Endothelial cell of umbilical vein (primary cell): ENCODE measurements at regions not wholly inside any gene's neighbourhood (a gene's known extent, or its start where the extent isn't known, plus 50 kb on each side); places are given as distances from the start of the nearest gene placed in this dataset.

ENCODE experiments used
- BruUV-seq: library from RNA; stranded (reverse); fragments of 400-500 nt; replicated peaks from 2 replicates; lab custom pipeline; 2021; lab: Mats Ljungman, UMichigan
- CTCF ChIA-PET: fragments of 300-600, 350-600 bp; sonication (Branson Sonifier 250); formaldehyde crosslinking; loops from one replicate; lab custom pipeline; 2021; ENCODE audit warnings: antibody characterized with exemption, inconsistent platforms; lab: Charles Lee
- POLR2A ChIA-PET: fragments of 300-600, 350-600 bp; sonication (Branson Sonifier 250); formaldehyde crosslinking; loops from one replicate; lab custom pipeline; 2021; ENCODE audit warnings: antibody characterized with exemption, inconsistent platforms; lab: Charles Lee
- DNase-seq: peaks from one replicate; pipeline ENCODE4 v3.0.0-alpha.2; 2011; ENCODE audit warnings: low read depth, low spot score
- FAIRE-seq: peaks from 2 replicates; lab custom pipeline; 2011; peaks lifted over from hg19 to GRCh38; lab: Jason Lieb, UNC
- H2AFZ ChIP-seq: 2 replicates; pipeline ENCODE4 v1.6.0; 2012; ENCODE audit warnings: low read depth, low read length, control low read depth, inconsistent platforms
- H3K27ac ChIP-seq: 2 replicates; pipeline ENCODE4 v1.5.1; 2011; ENCODE audit warnings: low read depth, mild to moderate bottlenecking, control low read depth, low read length, moderate library complexity; ENCODE audit not compliant: insufficient read depth
- H3K27me3 ChIP-seq, 2 experiments: 2 replicates each; pipeline versions ENCODE4 v1.6.0 to v1.6.1; 2011; ENCODE audit warnings: low read length in 2 of 2, mixed read lengths in 1 of 2; ENCODE audit not compliant: control insufficient read depth in 2 of 2, insufficient read depth in 2 of 2
- H3K36me3 ChIP-seq, 2 experiments: 2 replicates in 1 of 2; 3 replicates in 1 of 2; pipeline ENCODE4 v1.5.1; 2011; ENCODE audit warnings: low read length in 2 of 2, mild to moderate bottlenecking in 1 of 2, moderate library complexity in 1 of 2; ENCODE audit not compliant: control insufficient read depth in 2 of 2, insufficient read depth in 2 of 2; ENCODE audit errors: extremely low read depth in 1 of 2
- H3K4me1 ChIP-seq: 3 replicates; pipeline ENCODE4 v1.5.1; 2011; ENCODE audit warnings: mild to moderate bottlenecking, low read length; ENCODE audit not compliant: control insufficient read depth, insufficient read depth; ENCODE audit errors: extremely low read depth
- H3K4me2 ChIP-seq: 2 replicates; pipeline ENCODE4 v1.6.1; 2011; ENCODE audit warnings: low read length, control low read depth, mixed read lengths; ENCODE audit not compliant: insufficient read depth
- H3K4me3 ChIP-seq, 3 experiments: fragments of 200-600 bp in 1 of 3; sonication (generic), shearing (Covaris generic) in 1 of 3; replicated peaks in 1 of 3; 2 replicates each; pipeline ENCODE4 v1.5.1; 2011 to 2016; ENCODE audit warnings: control low read depth in 3 of 3, low read length in 3 of 3, mild to moderate bottlenecking in 2 of 3, inconsistent platforms in 1 of 3, low read depth in 1 of 3, moderate library complexity in 1 of 3; ENCODE audit not compliant: insufficient read depth in 1 of 3
- H3K79me2 ChIP-seq: 2 replicates; pipeline ENCODE4 v1.6.0; 2012; ENCODE audit warnings: low read length, inconsistent platforms; ENCODE audit not compliant: control insufficient read depth, insufficient read depth
- H3K9ac ChIP-seq: replicated peaks from 2 replicates; pipeline ENCODE3; 2011; ENCODE audit warnings: low read length, control low read depth; ENCODE audit not compliant: insufficient read depth; ENCODE audit errors: extremely low read depth
- H3K9me1 ChIP-seq: replicated peaks from 3 replicates; pipeline ENCODE4 v1.6.0; 2011; ENCODE audit warnings: mild to moderate bottlenecking, low read length; ENCODE audit not compliant: control insufficient read depth, insufficient read depth; ENCODE audit errors: extremely low read depth
- H3K9me3 ChIP-seq: replicated peaks from 2 replicates; pipeline ENCODE4 v1.5.1; 2012; ENCODE audit warnings: low read length, inconsistent platforms; ENCODE audit not compliant: control insufficient read depth, insufficient read depth
- H4K20me1 ChIP-seq: replicated peaks from 2 replicates; pipeline ENCODE3; 2011; ENCODE audit warnings: mild to moderate bottlenecking, low read length; ENCODE audit not compliant: control insufficient read depth, insufficient read depth; ENCODE audit errors: extremely low read depth
- EZH2 ChIP-seq: IDR thresholded peaks from 2 replicates; pipeline ENCODE4 v1.6.1; 2012; ENCODE audit warnings: borderline replicate concordance, low read depth, mild to moderate bottlenecking, moderate library complexity, low read length, inconsistent platforms; ENCODE audit not compliant: severe bottlenecking
- FOS ChIP-seq: IDR thresholded peaks from 2 replicates; pipeline ENCODE4 v1.6.1; 2011; ENCODE audit warnings: mild to moderate bottlenecking, low read length, moderate library complexity, borderline replicate concordance; ENCODE audit not compliant: insufficient read depth
- GATA2 ChIP-seq: IDR thresholded peaks from 2 replicates; pipeline ENCODE4 v1.7.0; 2011; ENCODE audit warnings: low read depth, mild to moderate bottlenecking, moderate library complexity, mixed read lengths, low read length; ENCODE audit not compliant: insufficient read length, insufficient read depth
- JUN ChIP-seq: IDR thresholded peaks from 2 replicates; pipeline ENCODE4 v1.6.1; 2011; ENCODE audit warnings: borderline replicate concordance, low read depth; ENCODE audit not compliant: insufficient read length, insufficient read depth
- MYC ChIP-seq: IDR thresholded peaks from one replicate; pipeline ENCODE4 v1.6.1; 2011; ENCODE audit warnings: mild to moderate bottlenecking, low read depth, low read length
- POLR2A ChIP-seq: IDR thresholded peaks from 2 replicates; pipeline ENCODE4 v1.6.1; 2012; ENCODE audit warnings: low read depth, mild to moderate bottlenecking, control low read depth, low read length
- POLR2AphosphoS5 ChIP-seq: IDR thresholded peaks from 2 replicates; pipeline ENCODE4 v1.6.1; 2012; ENCODE audit warnings: low read depth, mild to moderate bottlenecking, control low read depth, low read length, moderate library complexity; ENCODE audit not compliant: insufficient read depth
- dilution Hi-C: fragments of 300-500 bp; cut with MboI; formaldehyde crosslinking; loops from one replicate; pipeline ENCODE4 v1.15.0; 2019; ENCODE audit warnings: low sequenced_read_pairs; ENCODE audit not compliant: extremely low pct_ligation_motif_present
- intact Hi-C: fragments of 100-400 bp; cut with micrococcal nuclease; formaldehyde crosslinking; loops from one replicate; pipeline ENCODE4 v1.10.0; 2022
- TF ChIP-seq, protein P1 (sequence below): IDR thresholded peaks from 2 replicates; pipeline ENCODE4 v1.6.1; 2011; ENCODE audit not compliant: insufficient read depth, insufficient read length
- TF ChIP-seq, protein P2 (sequence below), 2 donors: IDR thresholded peaks; 1 replicate in 1 of 2; 2 replicates in 1 of 2; pipeline ENCODE4 v1.5.1; 2011; ENCODE audit warnings: low read length in 2 of 2, mild to moderate bottlenecking in 2 of 2, moderate library complexity in 2 of 2, control low read depth in 1 of 2, inconsistent platforms in 1 of 2, low read depth in 1 of 2; ENCODE audit not compliant: insufficient read depth in 1 of 2; ENCODE audit errors: extremely low read depth in 1 of 2

DNA sequence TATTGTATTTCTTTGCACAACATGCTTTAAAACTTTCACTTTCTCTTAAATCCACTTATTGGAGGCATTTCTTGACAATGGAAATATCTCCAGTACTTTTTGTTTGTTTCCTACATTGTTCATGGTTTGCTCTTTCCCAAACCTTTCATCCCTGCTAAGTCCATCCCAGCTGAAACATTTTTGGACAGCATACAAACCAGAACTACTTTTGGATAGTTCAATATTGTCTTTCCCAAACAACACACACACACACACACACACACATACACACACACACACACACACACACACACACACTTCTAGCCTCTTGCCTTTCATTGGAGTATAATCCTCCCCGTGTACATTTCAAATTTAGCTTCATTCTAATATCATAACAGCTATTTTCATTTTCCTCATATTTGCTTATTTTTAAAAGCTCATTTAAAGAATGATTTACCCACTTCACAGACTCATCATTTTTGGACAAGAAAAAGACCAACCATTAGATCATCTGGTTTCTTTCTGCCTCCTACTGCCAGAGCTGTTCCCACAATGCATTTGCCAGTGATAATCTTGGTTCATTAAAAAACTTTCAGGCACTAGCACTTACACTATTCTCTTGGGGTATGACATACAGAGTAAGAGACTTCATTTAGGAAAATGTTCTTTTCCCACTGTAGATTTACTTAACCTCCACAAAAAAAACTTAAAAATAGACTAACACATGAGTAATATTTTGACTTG is 248.1 kb downstream of the CD109 start:
- CTCF ChIA-PET = interaction anchor here (0.7 kb wide), 1 partner anchor 103 kb away, joined by 3 read pairs; no protein-coding TSS in a partner anchor
- TF ChIP-seq JUN = no peak
- TF ChIP-seq POLR2A = no peak
- no peak for TF ChIP-seq EZH2
- TF ChIP-seq, protein P1, sequence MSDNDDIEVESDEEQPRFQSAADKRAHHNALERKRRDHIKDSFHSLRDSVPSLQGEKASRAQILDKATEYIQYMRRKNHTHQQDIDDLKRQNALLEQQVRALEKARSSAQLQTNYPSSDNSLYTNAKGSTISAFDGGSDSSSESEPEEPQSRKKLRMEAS = no peak
- TF ChIP-seq POLR2AphosphoS5 = no peak
- no peak for TF ChIP-seq GATA2
- TF ChIP-seq, protein P2, sequence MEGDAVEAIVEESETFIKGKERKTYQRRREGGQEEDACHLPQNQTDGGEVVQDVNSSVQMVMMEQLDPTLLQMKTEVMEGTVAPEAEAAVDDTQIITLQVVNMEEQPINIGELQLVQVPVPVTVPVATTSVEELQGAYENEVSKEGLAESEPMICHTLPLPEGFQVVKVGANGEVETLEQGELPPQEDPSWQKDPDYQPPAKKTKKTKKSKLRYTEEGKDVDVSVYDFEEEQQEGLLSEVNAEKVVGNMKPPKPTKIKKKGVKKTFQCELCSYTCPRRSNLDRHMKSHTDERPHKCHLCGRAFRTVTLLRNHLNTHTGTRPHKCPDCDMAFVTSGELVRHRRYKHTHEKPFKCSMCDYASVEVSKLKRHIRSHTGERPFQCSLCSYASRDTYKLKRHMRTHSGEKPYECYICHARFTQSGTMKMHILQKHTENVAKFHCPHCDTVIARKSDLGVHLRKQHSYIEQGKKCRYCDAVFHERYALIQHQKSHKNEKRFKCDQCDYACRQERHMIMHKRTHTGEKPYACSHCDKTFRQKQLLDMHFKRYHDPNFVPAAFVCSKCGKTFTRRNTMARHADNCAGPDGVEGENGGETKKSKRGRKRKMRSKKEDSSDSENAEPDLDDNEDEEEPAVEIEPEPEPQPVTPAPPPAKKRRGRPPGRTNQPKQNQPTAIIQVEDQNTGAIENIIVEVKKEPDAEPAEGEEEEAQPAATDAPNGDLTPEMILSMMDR (IDR thresholded peaks at IDR 0.05; ENCODE audit: extremely low read depth in 1 of 2, insufficient read depth in 1 of 2, low read depth in 1 of 2, low read length in 2 of 2) = no peak
- TF ChIP-seq MYC = no peak
- TF ChIP-seq FOS = no peak
- POLR2A ChIA-PET = no interaction called here
- Histone ChIP-seq H3K9me1 (no peaks in the 10 kb centered on the region), H4K20me1 (no peaks in the 10 kb centered on the region), H3K27me3 (peaks cover 0 to under 1% of the 10 kb centered on the region in 2 experiments), H3K79me2 (no peaks in the 10 kb centered on the region), H3K4me3 (no peak overlapping the region), H3K4me2 (no peak overlapping the region), H3K4me1 (no peaks in the 10 kb centered on the region), H3K9me3 (no peaks in the 10 kb centered on the region), H2AFZ (no peak overlapping the region), H3K9ac (no peak overlapping the region), H3K27ac (no peak overlapping the region), H3K36me3 (no peaks in the 10 kb centered on the region)
- intact Hi-C loops (no loop called here), dilution Hi-C loops (no loop called here)
- FAIRE-seq = no peak
- no peak for DNase-seq
- no TSS peak for BruUV-seq
